ENCODE measurements at regions not wholly inside any gene's neighbourhood (a gene's known extent, or its start where the extent isn't known, plus 50 kb on each side); places are given as distances from the start of the nearest gene placed in this dataset.

GRCh38 chr5:167001246-167001645, 1290.2 kb upstream of the WWC1 start:
- Mint-ChIP-seq H3K4me1 (ENCODE audit: insufficient read depth, unreplicated experiment) (no peaks in the 10 kb centered on the region), H3K4me3 (ENCODE audit: unreplicated experiment) (no peak overlapping the region)
- no peak for TF ChIP-seq CTCF (IDR thresholded peaks at IDR 0.05; ENCODE audit: unreplicated experiment)

GRCh38 chr5:167008705-167009104, 1282.7 kb upstream of the WWC1 start:
- intact Hi-C loops (cut with micrococcal nuclease) = no loop called here
- H3K9me3 Mint-ChIP-seq (ENCODE audit: unreplicated experiment) = no peaks in the 10 kb centered on the region
- H3K27me3 Mint-ChIP-seq (ENCODE audit: insufficient read depth, unreplicated experiment) = no peaks in the 10 kb centered on the region
- ChIA-PET CTCF (interaction anchor here (0.6 to 1.1 kb wide), 2 partner anchors 48 to 557 kb away, joined by 3 read pairs; no protein-coding TSS in a partner anchor), POLR2A (no interaction called here)
- H3K4me1 Mint-ChIP-seq (ENCODE audit: insufficient read depth, unreplicated experiment) = no peaks in the 10 kb centered on the region
- H3K36me3 Mint-ChIP-seq (ENCODE audit: insufficient read depth, unreplicated experiment) = no peaks in the 10 kb centered on the region
- no peak for DNase-seq (ENCODE audit: unreplicated experiment)
- no TSS peak for BruUV-seq (replicated peaks)
- no peak overlapping the region for H3K4me3 Mint-ChIP-seq (ENCODE audit: unreplicated experiment)
- no peak for TF ChIP-seq CTCF (IDR thresholded peaks at IDR 0.05; ENCODE audit: unreplicated experiment)
- no peak overlapping the region for H3K27ac Mint-ChIP-seq (ENCODE audit: low read depth, unreplicated experiment)

More at GRCh38 chr5:167001246-167001645, 1290.2 kb upstream of the WWC1 start:
- Mint-ChIP-seq H3K36me3 (ENCODE audit: insufficient read depth, unreplicated experiment) (no peaks in the 10 kb centered on the region), H3K9me3 (ENCODE audit: unreplicated experiment) (peaks cover 16% of the 10 kb centered on the region), H3K27ac (ENCODE audit: low read depth, unreplicated experiment) (no peak overlapping the region), H3K27me3 (ENCODE audit: insufficient read depth, unreplicated experiment) (no peaks in the 10 kb centered on the region)
- POLR2A ChIA-PET = no interaction called here
- no TSS peak for BruUV-seq (replicated peaks)
- DNase-seq (ENCODE audit: unreplicated experiment) = no peak
- intact Hi-C loops (cut with micrococcal nuclease) = no loop called here
- CTCF ChIA-PET = no interaction called here

GRCh38 chr5:167011196-167011595, 1280.2 kb upstream of the WWC1 start:
- Mint-ChIP-seq H3K9me3 (ENCODE audit: unreplicated experiment) (no peaks in the 10 kb centered on the region), H3K4me3 (ENCODE audit: unreplicated experiment) (no peak overlapping the region), H3K27me3 (ENCODE audit: insufficient read depth, unreplicated experiment) (no peaks in the 10 kb centered on the region), H3K4me1 (ENCODE audit: insufficient read depth, unreplicated experiment) (no peaks in the 10 kb centered on the region), H3K36me3 (ENCODE audit: insufficient read depth, unreplicated experiment) (no peaks in the 10 kb centered on the region), H3K27ac (ENCODE audit: low read depth, unreplicated experiment) (no peak overlapping the region)
- ChIA-PET CTCF (interaction anchor here (1.3 kb wide), 1 partner anchor 39 kb away, joined by 5 read pairs; no protein-coding TSS in a partner anchor), POLR2A (interaction anchor here (0.7 kb wide), 1 partner anchor 640 kb away, joined by 3 read pairs; no protein-coding TSS in a partner anchor)
- no peak for DNase-seq (ENCODE audit: unreplicated experiment)
- no TSS peak for BruUV-seq (replicated peaks)
- intact Hi-C loops (cut with micrococcal nuclease) = no loop called here
- TF ChIP-seq CTCF (IDR thresholded peaks at IDR 0.05; ENCODE audit: unreplicated experiment) = no peak

GRCh38 chr5:167012123-167013034, 1279.1 kb upstream of the WWC1 start:
- no peak overlapping the region for H3K27ac Mint-ChIP-seq (ENCODE audit: low read depth, unreplicated experiment)
- ChIA-PET CTCF (interaction anchor here (0.8 to 1.3 kb wide), 2 partner anchors 38 to 369 kb away, joined by 4 to 5 read pairs; no protein-coding TSS in a partner anchor), POLR2A (no interaction called here)

More at GRCh38 chr5:167012123-167013034, 1279.1 kb upstream of the WWC1 start:
- Mint-ChIP-seq H3K4me3 (ENCODE audit: unreplicated experiment) (no peak overlapping the region), H3K36me3 (ENCODE audit: insufficient read depth, unreplicated experiment) (no peaks in the 10 kb centered on the region), H3K9me3 (ENCODE audit: unreplicated experiment) (no peaks in the 10 kb centered on the region), H3K4me1 (ENCODE audit: insufficient read depth, unreplicated experiment) (no peaks in the 10 kb centered on the region), H3K27me3 (ENCODE audit: insufficient read depth, unreplicated experiment) (no peaks in the 10 kb centered on the region)
- no peak for TF ChIP-seq CTCF (IDR thresholded peaks at IDR 0.05; ENCODE audit: unreplicated experiment)
- intact Hi-C loops (cut with micrococcal nuclease) = no loop called here
- no peak for DNase-seq (ENCODE audit: unreplicated experiment)
- BruUV-seq (replicated peaks) = no TSS peak

All from MCF 10A (cell line).